ENCODE measurements at regions not wholly inside any gene's neighbourhood (a gene's known extent, or its start where the extent isn't known, plus 50 kb on each side); places are given as distances from the start of the nearest gene placed in this dataset.
"Not testable (repeated sequence)": the region's sequence is repeated elsewhere in the genome, so short reads cannot be mapped to it uniquely, and the experiment has no call there.

- DNase-seq = no peak
Measured at GRCh38 chr16:66265048-66265415, 101.5 kb upstream of the CDH5 start.

GRCh38 chr16:66264311-66265047 lies 102.0 kb upstream of the CDH5 start:
- no peak for DNase-seq

- DNase-seq = no peak
Measured at GRCh38 chr16:66263973-66264310, 102.5 kb upstream of the CDH5 start.

- no peak for DNase-seq
Measured at GRCh38 chr16:66263168-66263972, 103.1 kb upstream of the CDH5 start.

- DNase-seq = no peak
Measured at GRCh38 chr16:66262253-66263167, 104.0 kb upstream of the CDH5 start.

- DNase-seq = no peak
Measured at GRCh38 chr16:66261826-66262225, 104.7 kb upstream of the CDH5 start.

GRCh38 chr16:66260522-66261254 lies 105.8 kb upstream of the CDH5 start:
- no peak for DNase-seq

- DNase-seq = no peak
Measured at GRCh38 chr16:66258916-66259845, 107.3 kb upstream of the CDH5 start.

GRCh38 chr16:66256919-66257318 lies 109.6 kb upstream of the CDH5 start:
- DNase-seq = no peak

GRCh38 chr16:66255647-66256046 lies 110.8 kb upstream of the CDH5 start:
- no peak for DNase-seq

- no peak for DNase-seq
Measured at GRCh38 chr16:66254751-66255150, 111.7 kb upstream of the CDH5 start.

GRCh38 chr16:66254106-66254505 lies 112.4 kb upstream of the CDH5 start:
- DNase-seq = no peak

GRCh38 chr16:66251476-66252160 lies 114.9 kb upstream of the CDH5 start:
- DNase-seq = no peak

- no peak for DNase-seq
Measured at GRCh38 chr16:66250686-66251431, 115.6 kb upstream of the CDH5 start.

- DNase-seq = no peak
Measured at GRCh38 chr16:66247516-66248481, 118.7 kb upstream of the CDH5 start.

GRCh38 chr16:66245868-66246267 lies 120.6 kb upstream of the CDH5 start:
- DNase-seq = no peak

GRCh38 chr16:66245072-66245471 lies 121.4 kb upstream of the CDH5 start:
- no peak for DNase-seq

- DNase-seq = no peak
Measured at GRCh38 chr16:66242672-66243071, 123.8 kb upstream of the CDH5 start.

- not testable (repeated sequence) for DNase-seq
Measured at GRCh38 chr16:66242206-66242605, 124.3 kb upstream of the CDH5 start.
